ENCODE measurements at regions not wholly inside any gene's neighbourhood (a gene's known extent, or its start where the extent isn't known, plus 50 kb on each side); places are given as distances from the start of the nearest gene placed in this dataset.
"Not testable (repeated sequence)": the region's sequence is repeated elsewhere in the genome, so short reads cannot be mapped to it uniquely, and the experiment has no call there.

DNA sequence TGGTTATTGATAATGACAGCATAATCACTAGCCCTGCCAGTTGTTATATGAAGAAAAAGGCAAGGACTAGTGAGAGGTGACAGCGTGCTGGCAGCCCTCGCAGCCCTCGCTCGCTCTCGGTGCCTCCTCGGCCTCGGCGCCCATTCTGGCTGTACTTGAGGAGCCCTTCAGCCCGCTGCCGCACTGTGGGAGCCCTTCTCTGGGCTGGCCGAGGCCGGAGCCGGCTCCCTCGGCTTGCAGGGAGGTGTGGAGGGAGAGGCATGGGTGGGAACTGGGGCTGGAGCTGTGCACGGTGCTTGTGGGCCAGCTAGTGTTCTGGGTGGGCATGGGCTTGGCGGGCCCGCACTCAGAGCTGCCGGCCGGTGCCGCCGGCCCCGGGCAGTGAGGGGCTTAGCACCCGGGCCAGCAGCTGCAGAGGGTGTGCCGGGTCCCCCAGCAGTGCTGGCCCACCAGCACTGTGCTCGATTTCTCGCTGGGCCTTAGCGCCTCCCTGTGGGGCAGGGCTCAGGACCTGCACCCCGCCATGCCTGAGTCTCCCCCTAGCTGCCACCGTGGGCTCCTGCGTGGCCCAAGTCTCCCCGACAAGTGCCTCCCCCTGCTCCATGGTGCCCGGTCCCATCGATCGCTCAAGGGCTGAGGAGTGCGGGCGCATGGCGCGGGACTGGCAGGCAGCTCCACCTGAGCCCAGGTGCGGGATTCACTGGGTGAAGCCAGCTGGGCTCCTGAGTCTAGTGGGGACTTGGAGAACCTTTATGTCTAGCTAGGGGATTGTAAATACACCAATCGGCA lies 156.2 kb downstream of the MSX2 start:
- not testable (repeated sequence) for ATAC-seq, H3K4me3 Mint-ChIP-seq, H3K27me3 Mint-ChIP-seq

DNA sequence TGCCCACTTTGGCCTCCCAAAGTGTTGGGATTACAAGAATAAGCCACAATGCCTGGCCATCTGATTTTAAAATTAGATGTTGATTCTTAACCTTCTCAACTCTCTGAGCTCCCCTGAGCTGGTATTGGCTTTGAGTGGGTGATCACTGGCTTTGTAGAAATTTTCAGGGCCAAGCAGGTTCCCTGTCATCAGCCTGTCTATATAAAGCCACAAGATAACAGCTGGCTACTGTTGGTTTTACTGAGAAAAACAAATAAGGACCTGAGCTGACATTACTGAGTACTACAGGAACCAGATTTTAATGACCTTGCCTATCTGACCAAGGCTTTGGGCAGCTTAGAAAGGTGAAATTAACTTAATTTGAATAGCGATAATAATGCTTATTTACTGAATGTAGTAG lies 153.6 kb downstream of the MSX2 start:
- Mint-ChIP-seq H3K27ac (no peak overlapping the region), H3K27me3 (peaks cover 21% of the 10 kb centered on the region), H3K4me3 (no peak overlapping the region), H3K4me1 (no peaks in the 10 kb centered on the region), H3K36me3 (ENCODE audit: low read depth) (no peaks in the 10 kb centered on the region)
- no peak for DNase-seq
- no peaks in the 10 kb centered on the region for H3K9me3 ChIP-seq (ENCODE audit: control insufficient read depth, low read length, poor library complexity, severe bottlenecking)
- ATAC-seq, result no peak

More for the DNA sequence above, 156.2 kb downstream of the MSX2 start:
- H3K4me1 Mint-ChIP-seq; H3K9me3 ChIP-seq (ENCODE audit: control insufficient read depth, low read length, poor library complexity, severe bottlenecking); H3K27ac Mint-ChIP-seq; H3K36me3 Mint-ChIP-seq (ENCODE audit: low read depth); DNase-seq: not testable (repeated sequence)

DNA sequence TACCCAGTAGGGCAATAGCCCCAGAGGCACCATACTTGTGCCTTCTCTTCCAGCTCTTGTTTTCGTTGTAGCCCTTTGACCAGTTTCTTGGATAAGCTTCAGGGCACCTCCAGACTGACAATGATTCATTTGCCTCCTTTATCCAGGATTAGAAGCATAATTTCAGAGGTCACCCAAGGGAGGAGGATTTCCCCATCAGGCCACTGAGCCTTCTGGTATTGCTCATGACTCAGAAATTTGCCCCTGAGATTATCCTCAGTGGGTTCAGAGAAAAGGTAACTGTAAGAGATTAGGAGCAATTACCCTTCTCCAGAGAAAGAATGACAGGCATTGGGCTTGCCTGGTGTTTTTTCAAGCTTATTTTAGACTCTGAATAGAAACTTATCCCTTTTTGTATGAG lies 147.9 kb downstream of the MSX2 start:
- H3K9me3 ChIP-seq (ENCODE audit: control insufficient read depth, low read length, poor library complexity, severe bottlenecking), result no peaks in the 10 kb centered on the region
- Mint-ChIP-seq H3K4me1 (no peaks in the 10 kb centered on the region), H3K27me3 (peaks cover 21% of the 10 kb centered on the region), H3K4me3 (no peak overlapping the region), H3K36me3 (ENCODE audit: low read depth) (no peaks in the 10 kb centered on the region), H3K27ac (no peak overlapping the region)
- ATAC-seq (no peak), DNase-seq (no peak)

DNA sequence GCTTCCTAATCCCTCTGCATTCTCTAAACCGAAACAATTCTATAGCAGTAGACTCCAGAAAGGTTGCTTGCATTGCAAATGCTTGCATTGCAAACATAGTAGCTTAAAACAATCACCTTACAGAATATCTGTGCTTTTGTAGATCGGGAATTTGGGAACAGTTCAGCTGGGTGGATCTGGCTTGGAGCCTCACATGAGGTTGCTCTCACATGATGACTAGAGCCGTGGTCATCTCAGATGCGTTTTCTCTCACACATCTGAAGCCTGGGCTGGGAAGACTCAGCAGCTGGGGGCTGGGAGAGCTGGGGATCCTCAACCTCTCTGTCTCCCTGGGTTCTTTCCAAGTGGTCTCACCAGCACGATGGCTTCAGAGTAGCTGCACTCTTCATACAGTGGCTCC lies 127.8 kb downstream of the MSX2 start:
- no peak for DNase-seq
- H3K9me3 ChIP-seq (ENCODE audit: control insufficient read depth, low read length, poor library complexity, severe bottlenecking), result no peaks in the 10 kb centered on the region
- Mint-ChIP-seq H3K36me3 (ENCODE audit: low read depth) (no peaks in the 10 kb centered on the region), H3K4me1 (no peaks in the 10 kb centered on the region), H3K27ac (no peak overlapping the region), H3K4me3 (no peak overlapping the region), H3K27me3 (no peaks in the 10 kb centered on the region)
- ATAC-seq, result no peak

DNA sequence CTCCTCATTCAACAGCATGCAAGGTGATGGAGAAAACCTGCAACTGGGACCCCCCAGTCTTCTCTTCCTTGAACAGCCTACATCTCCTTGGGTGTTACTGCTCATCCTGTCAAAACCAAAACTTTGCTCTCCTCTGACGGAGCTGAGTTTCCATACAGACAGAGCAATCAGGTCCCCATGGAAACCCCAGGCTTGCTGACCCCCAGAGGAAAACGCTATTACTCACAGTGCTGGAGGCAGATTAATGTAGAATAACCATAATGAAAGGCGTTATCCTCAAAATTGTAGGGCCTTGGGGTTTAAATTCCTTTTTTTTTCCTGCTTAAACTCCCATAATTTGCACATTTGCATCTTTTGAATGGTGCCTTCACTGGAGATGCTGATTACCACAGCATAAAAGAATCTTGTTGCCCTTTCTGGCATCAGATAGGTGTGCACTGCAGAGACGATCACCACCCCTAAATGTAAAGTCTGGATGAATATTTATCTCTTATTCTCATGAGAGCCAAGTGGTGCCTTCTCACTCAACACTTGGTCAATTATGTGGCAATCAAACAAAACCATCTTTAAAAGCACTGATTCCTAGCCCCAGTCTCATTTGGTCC lies 126.3 kb downstream of the MSX2 start:
- DNase-seq (no peak), ATAC-seq (no peak)
- no peaks in the 10 kb centered on the region for H3K9me3 ChIP-seq (ENCODE audit: control insufficient read depth, low read length, poor library complexity, severe bottlenecking)
- Mint-ChIP-seq H3K27ac (no peak overlapping the region), H3K36me3 (ENCODE audit: low read depth) (no peaks in the 10 kb centered on the region), H3K4me3 (no peak overlapping the region), H3K27me3 (no peaks in the 10 kb centered on the region), H3K4me1 (no peaks in the 10 kb centered on the region)

DNA sequence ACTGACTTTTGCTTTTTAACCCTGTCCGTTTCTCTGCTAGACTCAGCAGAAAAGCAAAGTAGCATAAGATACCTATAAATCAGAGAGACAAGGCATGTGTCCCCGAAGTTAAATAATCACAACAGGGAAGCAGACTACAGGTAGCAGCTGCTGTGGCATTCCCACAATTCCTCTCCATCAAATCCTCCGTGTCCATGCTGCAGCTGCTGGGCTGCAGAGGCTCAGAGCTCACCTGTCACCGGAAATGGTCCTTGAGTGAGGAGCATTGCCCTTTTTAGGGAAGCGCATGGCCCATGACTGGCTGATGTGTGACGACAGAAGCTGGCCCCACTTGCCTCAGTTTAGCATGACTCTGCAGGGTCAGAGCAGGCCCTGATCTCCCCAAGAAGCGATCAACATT lies 125.0 kb downstream of the MSX2 start:
- H3K36me3 Mint-ChIP-seq (ENCODE audit: low read depth), result no peaks in the 10 kb centered on the region
- ATAC-seq (no peak), DNase-seq (no peak)
- H3K9me3 ChIP-seq (ENCODE audit: control insufficient read depth, low read length, poor library complexity, severe bottlenecking), result no peaks in the 10 kb centered on the region
- H3K27me3 Mint-ChIP-seq, result no peaks in the 10 kb centered on the region
- H3K27ac Mint-ChIP-seq, result no peak overlapping the region
- no peak overlapping the region for H3K4me3 Mint-ChIP-seq
- H3K4me1 Mint-ChIP-seq, result no peaks in the 10 kb centered on the region

DNA sequence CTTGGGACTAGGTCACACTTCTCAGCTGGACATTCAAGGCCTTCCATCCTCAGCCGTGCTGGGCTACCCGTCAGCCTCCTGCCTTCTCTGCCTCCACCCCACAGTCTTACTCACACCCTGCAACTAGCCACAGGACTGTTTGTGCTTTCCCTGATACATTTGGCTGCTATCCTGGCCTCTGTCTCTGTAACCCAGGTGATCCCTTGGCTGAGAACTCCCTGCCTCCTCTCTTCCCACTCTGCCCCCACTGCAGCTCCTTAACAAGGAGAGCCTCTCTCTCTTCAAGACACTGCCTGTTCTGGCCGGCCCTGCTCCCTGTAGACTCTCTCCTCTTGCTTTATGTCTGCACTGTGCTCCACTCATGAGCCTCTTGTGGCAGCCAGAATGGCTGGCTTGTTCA lies 120.6 kb downstream of the MSX2 start:
- no peaks in the 10 kb centered on the region for H3K4me1 Mint-ChIP-seq
- no peak overlapping the region for H3K27ac Mint-ChIP-seq
- H3K36me3 Mint-ChIP-seq (ENCODE audit: low read depth), result no peaks in the 10 kb centered on the region
- ATAC-seq (no peak), DNase-seq (no peak)
- no peak overlapping the region for H3K4me3 Mint-ChIP-seq
- H3K27me3 Mint-ChIP-seq, result peaks cover 12% of the 10 kb centered on the region
- H3K9me3 ChIP-seq (ENCODE audit: control insufficient read depth, low read length, poor library complexity, severe bottlenecking), result no peaks in the 10 kb centered on the region

DNA sequence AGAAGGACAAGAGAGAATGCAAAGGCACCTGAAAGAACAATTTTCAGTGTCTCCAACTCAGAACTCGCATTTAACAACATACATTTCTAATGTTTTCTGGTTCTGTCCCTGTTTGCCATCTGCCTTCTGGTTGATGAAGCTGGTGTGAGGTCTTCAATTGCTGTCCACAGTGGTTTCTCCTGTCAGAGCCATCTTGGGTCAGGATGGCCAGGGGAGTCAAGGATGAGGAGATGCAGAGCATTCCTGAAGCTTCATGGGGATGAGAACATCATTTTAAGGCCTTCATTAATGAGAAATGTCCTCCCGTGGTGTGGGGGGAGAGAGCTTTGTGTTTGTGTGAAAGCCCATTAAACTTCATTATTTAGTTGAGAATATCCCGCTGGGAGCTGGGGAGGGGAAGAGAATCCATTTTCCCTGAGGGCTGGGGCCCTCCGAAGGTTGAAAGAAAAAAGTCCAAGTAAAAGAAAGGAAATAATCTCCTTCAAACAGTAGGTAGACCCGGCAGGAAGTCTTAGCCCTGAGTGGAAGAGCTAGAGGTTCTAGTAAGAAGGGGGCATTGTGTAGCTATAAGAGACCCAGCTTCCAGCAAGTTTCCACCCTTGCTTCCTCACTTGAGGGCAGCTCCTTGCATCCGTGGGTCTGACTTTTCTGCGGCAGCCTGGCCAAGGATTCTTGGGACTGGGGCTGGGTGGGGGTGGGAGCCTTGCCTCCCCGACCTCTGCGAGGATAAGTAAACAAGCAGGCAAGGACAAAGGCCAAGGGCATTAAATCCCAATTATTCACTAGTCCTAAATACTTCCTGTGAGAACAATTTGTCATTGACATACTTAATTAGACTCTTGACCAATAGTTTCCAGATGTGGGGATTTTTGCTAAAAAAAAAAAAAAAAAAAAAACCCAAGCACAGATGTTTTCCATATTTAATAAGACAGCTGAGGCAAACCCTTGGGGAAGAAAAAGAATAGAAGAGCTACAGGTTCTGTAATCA lies 119.2 kb downstream of the MSX2 start:
- H3K4me3 Mint-ChIP-seq, result no peak overlapping the region
- DNase-seq, result no peak
- no peaks in the 10 kb centered on the region for H3K4me1 Mint-ChIP-seq
- peaks cover 12% of the 10 kb centered on the region for H3K27me3 Mint-ChIP-seq
- H3K27ac Mint-ChIP-seq, result no peak overlapping the region
- no peaks in the 10 kb centered on the region for H3K9me3 ChIP-seq (ENCODE audit: control insufficient read depth, low read length, poor library complexity, severe bottlenecking)
- H3K36me3 Mint-ChIP-seq (ENCODE audit: low read depth), result no peaks in the 10 kb centered on the region
- no peak for ATAC-seq

DNA sequence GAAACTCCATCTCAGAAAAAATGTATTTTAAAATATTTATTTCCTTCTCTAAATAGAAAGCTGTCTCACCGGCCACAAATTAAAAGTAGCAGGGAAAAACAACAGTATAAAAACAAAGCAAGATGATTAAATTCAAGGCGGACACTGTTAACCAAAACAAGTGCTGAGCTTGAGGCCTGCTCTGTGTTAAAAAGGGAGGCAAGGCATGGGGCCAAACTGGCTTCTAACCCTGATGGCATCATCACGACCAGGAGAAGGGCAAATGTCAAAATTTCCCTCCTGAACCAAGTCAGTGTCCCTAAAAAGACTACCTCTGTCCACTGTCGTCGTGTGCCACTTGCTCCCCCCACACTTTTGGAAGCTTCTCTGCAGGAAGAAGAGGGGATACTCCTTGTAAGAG lies 116.1 kb downstream of the MSX2 start:
- Mint-ChIP-seq H3K27me3 (peaks cover 12% of the 10 kb centered on the region), H3K36me3 (ENCODE audit: low read depth) (peaks cover 2% of the 10 kb centered on the region)
- no peak for ATAC-seq

DNA sequence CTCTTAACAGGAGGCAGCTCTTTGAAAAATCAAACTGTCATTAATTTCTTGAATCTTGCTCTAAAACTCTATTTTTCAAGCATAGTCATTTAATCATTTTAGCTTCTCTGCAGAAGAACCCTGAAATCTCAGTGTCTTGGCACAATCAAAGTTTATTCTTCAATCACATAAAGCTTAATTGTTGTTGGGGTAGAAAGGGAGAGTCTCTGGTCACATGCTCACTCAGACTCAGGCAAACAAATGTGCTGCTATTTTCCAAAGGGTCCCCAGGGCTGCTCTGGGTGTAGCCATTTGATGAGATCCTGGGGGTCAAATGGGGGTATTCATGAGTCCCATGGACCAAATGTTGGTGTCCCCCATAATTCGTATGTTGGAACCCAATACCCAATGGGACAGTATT lies 114.8 kb downstream of the MSX2 start:
- Mint-ChIP-seq H3K4me3 (no peak overlapping the region), H3K27me3 (peaks cover 12% of the 10 kb centered on the region), H3K27ac (no peak overlapping the region), H3K36me3 (ENCODE audit: low read depth) (peaks cover 2% of the 10 kb centered on the region), H3K4me1 (no peaks in the 10 kb centered on the region)
- ATAC-seq, result no peak
- DNase-seq, result no peak
- H3K9me3 ChIP-seq (ENCODE audit: control insufficient read depth, low read length, poor library complexity, severe bottlenecking), result no peaks in the 10 kb centered on the region

More for the DNA sequence above, 116.1 kb downstream of the MSX2 start:
- no peaks in the 10 kb centered on the region for H3K9me3 ChIP-seq (ENCODE audit: control insufficient read depth, low read length, poor library complexity, severe bottlenecking)
- no peak overlapping the region for H3K4me3 Mint-ChIP-seq
- H3K27ac Mint-ChIP-seq, result no peak overlapping the region
- no peaks in the 10 kb centered on the region for H3K4me1 Mint-ChIP-seq
- DNase-seq, result no peak

DNA sequence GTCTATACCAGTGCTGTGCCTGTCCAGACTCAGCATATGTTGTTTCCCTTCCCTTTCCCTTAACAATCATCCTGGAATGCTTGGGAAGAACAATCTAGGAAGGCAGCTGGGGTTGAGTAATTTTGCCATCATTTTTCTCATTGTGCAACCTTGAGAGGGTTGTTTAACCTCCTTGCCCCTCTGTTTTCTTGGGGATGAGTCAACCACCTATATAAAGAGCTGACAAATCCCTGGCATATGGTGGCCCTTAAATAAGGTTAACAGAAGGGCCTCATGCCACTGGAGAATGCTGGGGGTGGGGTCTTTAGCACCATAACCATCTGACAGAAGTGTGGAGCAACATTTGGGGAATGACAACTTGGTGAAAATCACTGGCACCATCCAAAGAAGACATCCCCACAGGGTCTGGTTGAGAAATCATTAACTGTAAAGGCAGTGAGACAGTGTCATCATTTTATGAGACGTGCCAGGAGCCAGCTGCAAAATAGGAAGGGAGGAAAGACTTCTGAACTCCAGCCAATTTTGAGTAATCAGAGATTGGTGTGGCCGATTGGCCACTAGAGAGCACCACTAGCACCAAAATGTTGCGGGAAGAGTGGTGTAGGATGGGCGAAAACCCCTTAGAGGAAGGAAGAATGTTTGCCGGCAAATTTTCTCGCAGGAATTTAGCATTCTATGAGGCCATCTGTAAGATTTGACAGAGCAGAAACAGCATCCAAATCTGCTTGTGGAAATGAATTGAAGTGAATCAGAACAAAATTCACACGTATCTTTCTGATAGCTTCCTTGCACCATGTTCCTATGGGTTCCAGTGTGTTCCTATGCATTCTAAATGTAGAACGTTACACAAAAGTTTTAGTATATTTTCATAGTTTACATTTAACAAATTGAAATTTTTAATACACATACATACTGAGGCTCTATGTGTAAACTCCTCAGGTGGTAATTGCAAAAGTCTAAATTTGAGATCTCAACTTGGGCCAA lies 113.8 kb downstream of the MSX2 start:
- H3K4me1 Mint-ChIP-seq, result no peaks in the 10 kb centered on the region
- no peak for DNase-seq
- no peaks in the 10 kb centered on the region for H3K9me3 ChIP-seq (ENCODE audit: control insufficient read depth, low read length, poor library complexity, severe bottlenecking)
- peaks cover 12% of the 10 kb centered on the region for H3K27me3 Mint-ChIP-seq
- no peak overlapping the region for H3K4me3 Mint-ChIP-seq
- peaks cover 2% of the 10 kb centered on the region for H3K36me3 Mint-ChIP-seq (ENCODE audit: low read depth)
- no peak overlapping the region for H3K27ac Mint-ChIP-seq
- no peak for ATAC-seq

DNA sequence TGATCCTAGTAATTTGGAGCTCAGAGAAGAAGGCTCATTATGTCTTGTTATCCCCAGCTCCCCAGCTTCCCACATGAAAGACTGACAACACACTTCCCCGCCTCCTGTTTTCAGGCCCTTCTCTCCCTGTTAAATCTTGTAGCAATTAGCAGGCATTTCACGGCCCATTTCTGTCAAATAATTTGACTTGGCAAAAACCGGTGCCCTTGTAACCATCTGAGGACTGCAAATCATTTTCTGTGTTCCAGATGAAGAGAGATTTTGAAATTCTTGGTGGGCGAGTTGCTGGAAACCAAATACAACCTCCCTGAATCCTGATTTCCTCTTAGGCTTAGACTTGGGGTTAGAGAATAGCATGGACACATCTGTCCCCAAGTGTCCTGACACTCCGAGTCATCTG lies 109.7 kb downstream of the MSX2 start:
- no peak for ATAC-seq
- H3K27me3 Mint-ChIP-seq, result peaks cover 6% of the 10 kb centered on the region
- no peak overlapping the region for H3K4me3 Mint-ChIP-seq
- no peaks in the 10 kb centered on the region for H3K4me1 Mint-ChIP-seq
- H3K9me3 ChIP-seq (ENCODE audit: control insufficient read depth, low read length, poor library complexity, severe bottlenecking), result no peaks in the 10 kb centered on the region
- DNase-seq, result no peak
- H3K27ac Mint-ChIP-seq, result no peak overlapping the region
- peaks cover 2% of the 10 kb centered on the region for H3K36me3 Mint-ChIP-seq (ENCODE audit: low read depth)
